ENCODE measurements at regions not wholly inside any gene's neighbourhood (a gene's known extent, or its start where the extent isn't known, plus 50 kb on each side); places are given as distances from the start of the nearest gene placed in this dataset.
"Not testable (repeated sequence)": the region's sequence is repeated elsewhere in the genome, so short reads cannot be mapped to it uniquely, and the experiment has no call there.

DNA sequence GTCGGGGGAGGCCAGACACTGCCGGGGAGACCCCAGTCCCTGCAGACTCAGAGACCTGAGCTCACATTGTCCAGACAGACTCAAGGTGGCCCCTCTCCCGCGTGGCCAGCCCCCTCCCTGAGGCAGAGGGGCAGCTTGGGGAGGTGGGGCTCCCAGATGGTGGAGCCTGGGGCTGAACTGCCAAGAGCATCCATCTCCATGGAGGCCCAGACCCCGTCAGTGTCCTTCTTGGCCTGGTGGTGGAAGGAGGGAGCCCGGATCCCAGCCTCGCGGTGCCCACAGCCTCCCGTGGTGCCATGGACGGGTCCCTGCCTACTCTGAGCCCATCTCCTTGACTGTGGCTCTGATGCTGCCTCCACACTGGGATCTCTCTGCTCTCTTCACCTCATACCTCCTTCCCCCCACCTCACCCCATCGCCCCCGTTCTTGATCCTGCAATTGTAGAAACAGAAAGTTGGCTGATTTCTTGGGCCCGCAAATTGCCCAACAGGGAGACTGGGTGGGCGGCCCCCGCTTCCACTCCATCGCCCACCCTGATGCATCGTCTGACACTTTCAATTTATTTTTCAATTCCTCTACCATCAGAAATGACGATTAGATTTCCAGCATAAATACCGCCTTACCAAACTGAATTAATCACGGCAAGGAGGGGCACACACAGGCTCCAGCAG is 348.9 kb downstream of the MATN1 start:
- no peak for DNase-seq

DNA sequence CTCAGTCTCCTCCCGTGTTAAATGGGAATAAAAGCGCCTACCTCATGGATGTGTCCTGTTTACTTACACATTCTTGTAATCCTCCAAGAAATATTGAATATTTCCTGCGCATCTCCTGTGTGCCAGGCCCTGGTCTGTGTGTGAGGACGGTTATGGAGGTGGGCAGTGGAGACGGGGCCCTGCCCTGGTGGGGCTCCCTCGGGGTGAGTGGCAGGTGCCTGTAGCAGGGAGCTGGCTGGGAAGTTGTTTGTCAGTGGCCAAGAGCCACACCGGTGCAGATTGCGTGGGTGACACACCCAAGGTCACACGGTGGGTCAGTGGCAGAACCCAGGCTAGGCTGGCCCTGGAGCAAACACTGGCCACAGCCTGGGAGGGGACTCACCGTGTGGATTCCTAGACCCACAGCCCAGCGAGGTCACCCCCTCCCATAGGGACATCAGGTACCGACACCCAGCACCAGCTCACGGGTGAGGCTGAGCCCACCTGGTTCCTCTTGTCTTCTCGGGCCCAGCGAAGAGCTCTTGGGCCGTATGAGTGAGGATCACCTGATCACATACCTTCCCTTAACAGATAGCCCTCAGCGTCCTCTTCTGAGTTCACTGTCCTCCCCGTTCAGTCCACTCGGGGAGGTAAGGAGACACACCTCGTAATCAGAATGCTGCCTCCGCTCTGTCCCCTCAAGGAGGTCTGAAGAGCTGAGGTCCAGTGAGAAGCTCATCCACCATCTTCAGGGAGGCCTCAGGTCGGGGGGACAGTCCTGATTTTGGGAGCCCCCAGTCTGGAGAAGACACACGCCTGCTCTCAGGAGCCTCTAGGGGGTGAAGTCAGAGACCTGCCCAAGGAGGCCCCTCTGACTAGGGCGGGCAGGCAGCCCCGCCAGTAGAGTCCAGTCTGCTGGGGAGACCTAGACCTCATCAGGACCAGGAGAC is 349.6 kb downstream of the MATN1 start:
- DNase-seq, result no peak

DNA sequence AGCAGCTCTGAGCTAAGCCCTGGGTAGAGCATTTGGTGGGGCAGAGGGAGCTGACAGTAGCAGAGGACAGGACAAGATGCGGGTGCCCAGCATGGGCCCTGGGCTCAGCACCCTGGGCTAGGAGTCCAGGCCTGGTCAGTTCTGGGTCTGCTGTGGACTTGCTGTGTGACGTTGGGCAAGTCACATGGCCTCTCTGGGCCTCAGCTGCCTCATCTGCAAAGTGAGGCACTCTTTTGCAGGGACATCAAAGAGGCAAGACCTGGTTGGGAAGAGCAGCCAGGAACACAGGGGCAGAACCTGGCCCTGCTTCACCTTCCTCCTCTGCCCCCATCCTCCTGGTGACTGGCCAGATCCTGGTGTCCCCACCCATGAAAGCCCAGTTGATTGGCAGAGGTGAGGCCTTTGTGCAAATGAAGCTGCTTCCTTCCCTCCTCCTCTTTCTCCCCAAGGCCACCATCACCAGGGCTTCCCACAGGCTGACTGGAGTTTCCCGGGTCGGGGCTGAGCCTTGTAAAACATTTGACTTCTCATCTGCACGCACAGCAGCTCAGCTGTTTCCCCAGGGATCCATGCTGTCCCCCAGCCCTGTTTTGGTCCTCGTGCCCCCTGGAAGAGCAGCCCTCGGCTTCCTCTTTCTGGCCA is 350.5 kb downstream of the MATN1 start:
- DNase-seq, result no peak

DNA sequence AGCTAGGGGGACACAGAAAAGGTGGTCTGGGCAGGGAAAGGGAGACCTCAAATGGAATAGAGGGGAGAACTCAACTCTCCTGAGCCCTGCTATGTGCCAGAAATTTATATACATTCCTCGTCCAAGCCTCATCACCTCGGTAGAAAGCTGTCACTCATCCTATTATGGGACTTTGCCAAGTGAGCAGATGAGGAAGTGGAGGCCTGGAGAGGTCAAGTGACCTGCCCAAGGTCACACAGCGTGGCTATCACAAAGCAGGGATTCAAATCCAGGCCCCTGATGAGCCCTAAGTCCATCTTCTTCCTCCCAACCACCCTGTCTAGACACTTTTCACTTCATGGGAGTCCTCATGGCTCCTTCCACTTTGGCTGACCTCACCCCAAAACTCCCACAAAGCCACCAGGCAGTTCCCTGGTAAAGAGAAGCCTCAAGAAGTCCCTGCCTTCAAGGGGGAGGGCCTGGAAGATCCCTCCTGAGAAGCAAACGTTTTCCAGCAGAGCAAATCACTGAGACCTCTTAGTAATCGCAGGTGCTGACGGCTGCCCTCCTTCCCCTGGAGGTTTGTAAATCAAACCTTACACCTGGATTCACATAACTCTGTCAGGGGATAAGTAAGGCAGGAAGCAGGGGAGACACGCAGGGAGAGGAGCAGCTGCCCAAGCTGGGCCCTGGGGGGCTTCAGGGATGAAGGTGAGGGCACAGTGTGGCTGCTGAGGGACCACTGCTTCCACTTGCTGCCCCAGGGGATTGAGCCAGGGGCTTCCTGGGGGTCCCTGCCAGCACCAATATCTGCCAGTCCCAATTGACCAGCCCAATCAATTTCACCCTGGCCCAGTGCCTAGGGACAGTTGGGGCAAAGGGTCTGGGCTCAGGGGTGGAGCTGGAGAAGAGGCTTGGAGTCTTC is 351.2 kb downstream of the MATN1 start:
- DNase-seq, result no peak

GRCh38 chr1:30371179-30371788 is 352.1 kb downstream of the MATN1 start:
- no peak for DNase-seq

GRCh38 chr1:30368651-30369240 is 354.6 kb downstream of the MATN1 start:
- no peak for DNase-seq

GRCh38 chr1:30366911-30367310 is 356.5 kb downstream of the MATN1 start:
- DNase-seq, result no peak

DNA sequence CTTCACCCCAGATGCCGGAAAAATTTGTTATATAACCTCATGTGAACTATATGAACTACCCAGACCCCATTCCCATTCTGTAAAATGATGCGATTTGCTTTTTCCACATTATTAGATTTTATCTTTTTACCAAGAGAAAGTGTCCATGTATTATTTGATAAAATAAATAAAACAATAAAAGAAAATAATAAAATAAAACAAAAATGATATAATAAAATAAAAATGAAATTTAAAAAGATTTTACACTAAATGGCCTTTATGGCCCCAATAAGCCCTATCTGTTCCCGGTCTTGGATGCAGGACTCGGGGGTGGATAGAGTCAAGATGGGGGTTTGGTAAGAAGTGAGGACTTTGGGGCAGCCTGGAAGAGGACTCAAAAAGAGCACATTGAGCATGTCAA is 357.2 kb downstream of the MATN1 start:
- no peak for DNase-seq

- DNase-seq, result no peak
These were observed 357.8 kb downstream of the MATN1 start for GRCh38 chr1:30365596-30365995.

GRCh38 chr1:30363031-30363430 is 360.4 kb downstream of the MATN1 start:
- no peak for DNase-seq

GRCh38 chr1:30362603-30362990 is 360.8 kb downstream of the MATN1 start:
- no peak for DNase-seq

DNA sequence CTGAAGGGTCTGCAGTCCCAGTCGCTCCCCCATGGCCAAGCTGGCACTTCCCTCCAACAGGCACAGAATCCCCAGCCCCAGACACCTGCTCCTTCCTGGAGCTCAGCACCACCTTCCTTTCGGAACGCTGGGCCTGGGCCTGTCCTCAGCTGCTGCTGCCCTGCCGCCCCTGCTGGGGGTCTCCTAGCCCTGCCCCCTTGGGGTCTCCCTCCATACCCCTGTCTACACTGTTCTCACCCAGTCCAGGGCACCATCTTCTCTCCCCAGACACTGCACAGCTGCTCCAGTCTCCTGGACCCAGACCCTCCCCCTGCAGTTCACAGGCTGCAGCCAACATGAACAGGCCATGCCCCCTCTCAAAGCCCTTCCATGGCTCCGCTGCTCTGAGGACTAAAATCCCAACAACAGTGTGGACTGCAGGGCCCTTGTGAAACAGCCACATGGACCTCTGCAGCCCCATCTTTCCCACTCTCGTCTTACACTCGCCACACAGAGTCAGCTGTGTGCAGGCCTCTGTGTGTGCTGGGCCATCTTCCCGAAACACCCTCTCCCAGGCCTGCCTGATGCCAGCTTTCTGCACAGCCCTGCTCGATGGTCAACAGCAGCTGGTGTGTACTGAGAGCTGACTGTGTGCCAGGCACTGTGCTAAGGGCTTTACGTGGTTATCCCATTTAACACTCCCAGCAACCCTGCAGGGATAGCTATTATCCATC is 361.3 kb downstream of the MATN1 start:
- not testable (repeated sequence) for DNase-seq

DNA sequence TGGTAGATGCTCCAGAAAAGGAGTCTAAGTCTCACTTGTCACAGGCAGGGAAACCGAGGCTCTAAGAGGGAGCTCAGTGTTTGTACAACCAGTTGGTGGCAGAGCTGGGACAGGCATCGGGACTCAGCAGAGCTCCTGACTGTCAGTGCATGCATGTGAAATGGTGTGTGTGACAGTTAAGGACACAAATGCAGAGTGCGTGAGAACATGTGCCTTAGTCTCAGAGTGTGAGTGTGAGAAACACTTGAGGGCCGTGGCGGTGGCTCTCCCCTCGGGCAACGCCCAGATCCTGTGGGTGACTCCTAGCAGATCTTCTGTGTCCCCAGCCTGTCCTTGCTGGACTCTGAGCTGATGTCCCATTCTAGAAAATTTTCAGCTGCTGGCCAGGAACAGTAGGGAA is 362.6 kb downstream of the MATN1 start:
- DNase-seq, result no peak

DNA sequence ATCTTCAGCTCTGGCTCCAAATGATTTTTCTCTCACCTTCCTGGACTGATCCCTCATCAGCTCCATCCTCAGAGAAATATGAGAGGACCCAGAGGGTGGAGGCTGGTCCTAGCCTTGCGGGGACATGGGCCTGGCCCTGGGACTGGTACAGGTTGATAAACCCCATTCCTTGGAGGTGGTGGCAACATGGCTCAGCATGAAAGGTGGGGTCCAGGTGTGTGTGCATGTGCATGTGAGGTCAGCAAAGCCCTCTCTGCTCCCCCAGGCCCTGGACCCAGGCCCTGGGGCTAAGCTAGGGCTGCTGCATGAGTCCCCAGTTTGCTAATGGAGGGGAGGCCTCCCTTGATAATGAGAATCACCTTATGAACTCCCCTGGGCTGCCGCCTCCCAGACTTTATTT is 363.1 kb downstream of the MATN1 start:
- no peak for DNase-seq

DNA sequence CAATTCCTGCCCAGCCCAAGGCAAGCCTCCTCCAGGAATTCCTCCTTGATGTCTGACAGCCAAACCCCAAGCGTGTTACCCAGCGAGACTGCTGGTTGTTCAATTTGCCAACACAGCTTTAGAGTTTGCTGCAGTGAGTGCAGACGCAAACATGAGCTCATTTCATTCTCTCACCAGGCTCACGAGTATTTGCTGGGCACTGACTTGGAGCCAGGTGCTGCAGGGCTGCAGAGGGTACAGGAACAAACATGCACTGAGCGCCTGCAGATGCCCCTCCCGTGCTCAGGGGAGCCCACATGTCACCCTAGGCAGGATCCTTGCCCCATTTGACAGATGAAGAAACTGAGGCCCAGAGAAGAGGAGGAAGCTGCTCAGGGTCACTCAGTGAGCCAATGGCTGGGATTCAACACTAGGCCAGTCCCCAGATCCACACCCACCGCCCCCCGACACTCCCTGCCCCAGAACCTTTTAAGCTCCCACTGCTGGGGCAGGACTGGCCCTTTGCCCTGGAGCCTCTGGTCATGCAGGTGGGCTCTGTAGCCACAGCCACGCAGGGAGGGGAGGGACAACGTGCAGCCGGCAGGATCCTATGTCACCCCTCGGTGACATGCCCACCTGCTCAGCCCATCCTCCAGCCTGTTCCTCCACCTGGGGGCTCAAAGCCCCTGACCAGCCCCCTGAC is 363.7 kb downstream of the MATN1 start:
- DNase-seq, result no peak

DNA sequence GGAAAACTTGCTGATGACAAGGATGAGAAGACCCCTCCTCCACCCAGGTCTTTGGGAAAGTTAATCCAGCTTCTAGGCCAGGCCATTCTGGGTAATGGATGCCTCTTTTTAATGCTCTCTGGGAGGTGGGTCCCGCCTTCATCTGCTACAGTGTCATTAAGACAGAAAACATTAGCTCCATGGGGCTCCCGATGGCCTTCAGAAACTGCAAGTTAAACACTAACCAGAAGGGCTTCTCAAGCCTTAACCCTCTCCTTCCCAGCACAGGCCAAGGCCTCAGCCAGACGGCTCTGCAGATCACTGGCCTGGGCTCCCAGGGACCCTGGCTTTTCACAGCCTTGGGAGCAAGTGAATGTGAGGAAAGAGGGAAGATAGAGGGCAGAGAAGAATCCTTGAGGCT is 364.9 kb downstream of the MATN1 start:
- DNase-seq, result no peak

DNA sequence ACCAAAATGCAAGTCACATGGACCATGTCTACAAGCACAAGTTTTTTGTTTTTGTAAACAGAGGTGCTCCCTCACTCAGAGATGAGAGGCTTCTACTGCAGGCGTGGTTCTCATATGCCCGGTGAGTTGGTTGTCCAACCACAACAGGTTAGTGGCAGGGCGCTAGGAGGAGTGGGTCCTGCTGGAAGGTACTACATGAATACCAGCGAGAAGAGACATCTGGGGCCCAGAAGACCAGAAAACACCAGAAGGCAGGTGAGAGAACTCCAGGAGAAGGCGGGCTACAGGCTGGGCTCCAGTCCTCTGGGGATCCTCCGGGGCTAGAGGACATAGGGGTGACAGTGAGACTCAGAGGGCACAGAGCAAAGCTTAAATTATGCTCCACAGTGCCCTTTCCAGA is 366.5 kb downstream of the MATN1 start:
- DNase-seq, result no peak

GRCh38 chr1:30354410-30354809 is 369.0 kb downstream of the MATN1 start:
- no peak for DNase-seq

- DNase-seq, result no peak
These were observed 369.7 kb downstream of the MATN1 start for GRCh38 chr1:30353637-30354036.

GRCh38 chr1:30348147-30348546 is 375.2 kb downstream of the MATN1 start:
- DNase-seq, result no peak
